Activated CD8-positive, alpha-beta memory T cell treated with anti-CD3 and anti-CD28 coated beads for 48 hours (primary cell): ENCODE measurements at regions not wholly inside any gene's neighbourhood (a gene's known extent, or its start where the extent isn't known, plus 50 kb on each side); places are given as distances from the start of the nearest gene placed in this dataset.
"Not testable (repeated sequence)": the region's sequence is repeated elsewhere in the genome, so short reads cannot be mapped to it uniquely, and the experiment has no call there.

Experiments
- DNase-seq, 3 experiments: peaks; one replicate each; pipeline ENCODE4 v3.0.0-alpha.2; 2020; ENCODE audit warnings: low read depth in 2 of 3, low spot score in 2 of 3

DNA sequence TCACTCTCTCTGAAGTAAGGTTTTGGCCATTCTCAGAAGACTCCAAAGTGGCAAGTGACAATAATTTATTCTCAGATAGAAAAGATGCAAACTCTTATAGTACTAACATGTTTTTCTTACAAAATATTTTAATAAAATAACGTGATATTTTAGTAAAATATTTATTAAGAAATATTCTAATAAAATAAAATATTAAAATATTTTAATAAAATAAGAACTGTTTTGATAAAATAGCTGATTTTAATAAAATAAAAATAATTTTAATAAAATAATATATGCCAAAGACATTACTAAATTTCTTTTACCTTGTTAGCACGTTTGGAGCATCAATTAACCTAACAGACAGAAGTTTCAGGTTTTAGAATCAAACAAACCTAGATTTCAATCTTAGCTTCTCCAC, 424.0 kb upstream of the NECTIN3 start:
- DNase-seq: no peak

DNA sequence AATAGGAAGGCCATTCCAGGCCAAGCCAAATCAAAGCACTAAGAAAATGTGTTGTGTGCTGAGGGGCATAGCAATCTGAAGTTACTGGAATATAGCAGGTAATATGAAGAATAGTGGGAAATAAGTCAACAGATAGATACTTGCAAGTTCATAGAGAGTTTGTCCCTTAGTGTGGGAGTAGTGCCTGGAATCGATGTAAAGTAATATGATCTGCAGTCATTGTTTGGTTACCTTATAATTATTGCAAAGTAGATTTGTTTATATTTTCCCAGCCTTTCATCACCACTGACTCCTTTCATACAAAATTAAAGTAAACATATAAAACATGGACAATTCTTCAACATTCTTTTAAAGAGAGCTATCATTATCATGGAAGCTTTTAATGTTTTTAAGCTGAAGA, 420.9 kb upstream of the NECTIN3 start:
- DNase-seq: no peak

DNA sequence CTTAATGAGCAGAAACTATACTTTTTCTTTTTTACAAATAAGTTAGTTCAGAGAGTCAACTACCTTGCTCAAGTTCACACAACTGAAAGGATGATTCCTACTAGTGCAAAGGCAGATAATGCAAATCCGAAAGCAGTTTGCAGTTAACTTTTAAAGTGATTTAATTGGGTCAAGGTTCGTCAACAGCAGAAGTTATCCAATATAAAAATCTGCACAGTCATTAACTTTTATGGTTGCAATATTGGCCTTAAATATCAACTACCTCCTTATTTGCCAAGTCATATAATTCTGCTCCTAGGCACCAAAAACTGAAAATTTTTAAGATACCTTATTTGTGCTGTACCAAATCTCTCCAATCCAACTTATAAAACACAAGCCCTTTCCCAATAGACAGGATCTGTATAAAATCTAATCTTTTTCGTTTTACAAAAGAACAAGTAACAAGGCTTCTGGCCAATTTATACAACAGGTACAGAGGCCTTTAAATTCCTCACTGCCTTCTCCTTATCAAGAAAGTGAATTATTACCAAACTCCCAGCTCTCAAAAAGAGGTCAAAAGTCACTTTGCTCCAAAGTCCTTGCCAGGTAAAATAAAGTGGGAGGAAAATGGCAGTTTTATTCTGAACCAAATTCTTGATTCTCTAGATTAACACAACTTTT, 416.6 kb upstream of the NECTIN3 start:
- DNase-seq: no peak

DNA sequence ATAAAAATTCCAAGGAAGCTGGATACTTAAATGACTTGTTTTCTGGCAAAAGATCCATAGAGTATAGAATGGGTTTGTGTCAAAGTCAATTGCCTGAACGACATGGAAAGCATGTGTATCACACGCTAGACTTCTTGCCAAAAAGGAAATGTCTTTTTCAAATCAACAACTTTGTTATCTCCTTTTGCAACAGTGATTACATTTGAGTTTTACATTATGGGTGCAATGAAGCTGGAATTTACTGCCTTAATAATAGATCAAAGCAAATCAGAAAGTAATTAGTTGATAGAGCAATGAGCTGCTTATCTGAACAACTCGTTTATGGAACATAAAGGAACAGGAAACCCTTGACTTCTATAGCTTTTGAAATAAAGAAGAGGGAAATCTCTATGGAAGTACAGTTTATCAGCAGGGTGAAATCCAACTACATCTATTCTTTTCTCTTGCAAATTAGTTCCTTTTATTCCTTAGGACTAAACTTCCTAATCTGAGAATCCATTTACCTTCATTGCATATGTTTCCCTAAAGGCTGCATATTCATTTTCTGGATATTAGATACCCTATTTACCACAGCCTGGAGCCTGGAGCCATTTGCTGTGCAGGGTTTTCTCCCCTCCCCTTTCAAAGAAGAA, 415.1 kb upstream of the NECTIN3 start:
- no peak for DNase-seq

DNA sequence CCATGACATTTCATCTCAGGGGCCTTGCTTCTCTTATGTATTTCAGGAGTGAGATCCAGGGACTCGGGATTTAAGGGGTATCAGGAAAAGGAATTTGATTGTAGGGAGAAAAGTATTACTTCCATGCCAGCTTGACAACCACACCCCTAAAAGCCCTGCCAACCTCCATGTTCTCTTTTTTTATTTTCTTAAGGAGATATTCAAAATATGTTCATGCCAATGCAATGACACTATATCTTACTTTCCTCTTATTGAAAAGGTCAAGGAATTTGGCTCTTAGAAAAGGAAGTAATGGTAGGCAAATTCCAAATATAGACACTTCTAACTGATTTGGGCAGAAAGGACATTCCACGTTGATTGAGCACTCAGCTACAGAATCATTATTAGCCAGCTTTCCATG, 407.5 kb upstream of the NECTIN3 start:
- no peak for DNase-seq

DNA sequence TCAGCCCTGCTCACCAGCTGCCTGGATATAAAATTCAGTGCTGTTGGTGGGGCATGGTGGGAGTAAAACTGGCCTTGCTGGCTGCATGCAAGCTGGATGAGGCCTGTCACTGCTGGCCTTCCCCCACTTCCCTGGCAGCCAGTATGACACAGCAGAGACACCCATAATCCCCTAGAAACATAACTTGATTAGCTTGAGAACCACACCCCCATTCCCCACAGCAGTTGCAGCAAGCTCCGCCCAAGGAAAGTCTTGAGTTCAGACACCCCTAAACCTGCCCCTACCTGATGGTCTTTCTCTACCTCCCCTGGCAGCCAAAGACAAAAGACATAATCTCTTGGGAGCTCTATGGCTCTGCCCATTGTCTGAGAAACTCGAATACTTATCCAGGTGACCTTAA, 405.1 kb upstream of the NECTIN3 start:
- no peak for DNase-seq

DNA sequence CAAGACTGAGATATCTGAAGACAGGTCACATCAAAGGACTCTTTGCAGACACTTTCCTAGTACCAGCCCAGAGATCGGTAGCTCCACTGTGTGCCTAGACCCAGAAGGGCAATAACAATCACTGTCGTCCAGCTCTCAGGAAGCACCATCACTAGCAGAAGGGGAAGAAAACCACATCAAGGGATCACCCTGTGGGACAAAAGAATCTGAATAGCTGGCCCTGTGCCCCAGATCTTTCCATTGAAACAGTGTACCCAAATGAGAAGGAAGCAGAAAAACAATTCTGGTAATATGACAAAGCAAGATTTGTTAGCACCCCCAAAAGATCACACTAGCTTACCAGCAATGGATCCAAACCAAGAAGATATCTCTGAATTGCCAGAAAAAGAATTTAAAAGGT, 404.4 kb upstream of the NECTIN3 start:
- no peak for DNase-seq

DNA sequence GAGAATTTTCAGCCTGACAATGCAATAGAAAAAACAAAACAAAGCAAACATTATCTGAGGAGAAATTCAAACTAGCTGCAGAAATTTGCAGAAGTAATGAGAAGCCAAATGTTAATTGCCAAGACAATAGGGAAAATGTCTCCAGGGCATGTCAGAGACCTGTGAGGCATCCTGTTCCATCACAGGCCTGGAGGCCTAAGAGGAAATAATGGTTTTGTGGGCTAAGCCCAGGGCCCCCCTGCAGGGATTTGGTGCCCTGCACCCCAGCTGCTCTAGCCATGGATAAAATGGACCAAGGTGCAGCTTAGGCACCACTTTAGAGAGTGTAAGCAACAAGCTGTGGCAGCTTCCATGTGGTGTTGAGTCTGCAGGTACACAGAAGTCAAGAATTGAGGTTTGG, 401.2 kb upstream of the NECTIN3 start:
- DNase-seq: no peak

DNA sequence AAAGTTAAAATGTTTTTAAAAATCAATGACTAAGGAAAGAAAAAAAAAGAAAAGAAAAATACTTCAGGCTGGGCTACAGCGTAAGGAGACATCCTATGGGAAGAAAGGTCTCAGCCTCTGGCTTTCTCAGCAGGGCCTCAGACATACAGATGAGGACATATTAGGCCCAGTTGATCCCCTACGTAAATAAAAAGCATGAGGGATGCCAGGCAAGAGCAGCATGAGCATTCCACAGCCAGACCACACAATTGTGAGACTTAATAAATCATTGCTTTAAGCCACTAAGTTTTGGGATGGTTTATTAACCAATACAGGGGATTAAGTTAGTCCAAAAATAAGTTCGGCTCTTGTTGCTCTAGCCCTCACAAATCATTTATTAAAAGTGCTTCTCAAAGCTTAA, 394.1 kb upstream of the NECTIN3 start:
- DNase-seq: no peak

DNA sequence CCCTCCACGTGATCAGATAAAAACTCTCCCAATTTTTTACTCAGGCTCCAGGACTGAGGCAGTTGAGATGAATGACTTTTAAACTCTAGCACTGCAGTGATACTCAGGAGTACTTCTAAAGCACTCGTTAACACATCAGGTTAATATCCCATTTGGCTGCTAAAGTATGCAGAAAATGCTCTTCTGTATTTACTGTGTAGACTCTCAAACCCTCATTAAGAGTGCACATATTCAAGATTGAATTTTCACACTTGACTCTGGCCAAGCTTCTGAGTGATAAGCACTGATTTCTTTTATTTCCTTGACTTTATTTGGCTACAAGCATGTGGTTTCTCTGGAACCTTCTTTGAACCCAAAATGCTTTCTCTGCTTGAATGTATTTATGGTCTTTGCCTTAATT, 392.3 kb upstream of the NECTIN3 start:
- DNase-seq: no peak

DNA sequence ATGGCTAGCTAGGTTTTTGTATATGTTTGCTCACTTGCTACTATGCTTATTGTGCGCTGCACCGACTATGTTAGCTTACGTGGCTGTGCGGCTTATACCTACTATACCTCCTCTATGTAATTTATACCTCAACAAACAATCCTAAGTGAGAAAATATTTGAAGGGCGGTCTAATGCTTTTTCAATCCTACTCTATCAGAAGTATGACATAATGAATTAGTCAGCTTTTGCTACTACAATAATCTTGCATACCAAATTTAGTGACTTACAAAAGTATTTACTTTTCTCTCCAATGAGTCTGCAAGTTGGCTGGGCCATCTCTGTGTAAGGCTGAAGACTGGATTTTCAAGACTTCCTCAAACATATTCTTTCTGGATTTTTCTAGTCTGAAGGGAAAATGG, 391.2 kb upstream of the NECTIN3 start:
- no peak for DNase-seq

DNA sequence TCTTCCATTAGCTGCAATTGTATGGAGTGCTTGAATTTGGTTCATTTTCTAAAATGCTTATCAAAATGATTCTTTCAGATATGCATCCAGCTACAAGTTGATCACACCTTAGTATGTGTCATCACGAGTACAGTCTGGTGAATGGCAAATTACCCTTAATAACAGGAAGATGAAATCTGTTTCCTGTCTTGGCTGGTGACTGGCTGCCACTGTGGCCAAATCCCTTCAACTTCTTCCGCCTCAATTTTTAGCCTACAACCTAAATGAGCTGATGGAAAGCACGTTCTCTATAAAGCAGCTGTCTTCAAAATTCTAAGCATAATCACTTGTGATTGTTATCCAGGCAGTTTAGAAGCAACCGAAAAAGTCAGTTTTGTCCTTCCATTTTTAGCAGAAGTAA, 387.1 kb upstream of the NECTIN3 start:
- DNase-seq: no peak

DNA sequence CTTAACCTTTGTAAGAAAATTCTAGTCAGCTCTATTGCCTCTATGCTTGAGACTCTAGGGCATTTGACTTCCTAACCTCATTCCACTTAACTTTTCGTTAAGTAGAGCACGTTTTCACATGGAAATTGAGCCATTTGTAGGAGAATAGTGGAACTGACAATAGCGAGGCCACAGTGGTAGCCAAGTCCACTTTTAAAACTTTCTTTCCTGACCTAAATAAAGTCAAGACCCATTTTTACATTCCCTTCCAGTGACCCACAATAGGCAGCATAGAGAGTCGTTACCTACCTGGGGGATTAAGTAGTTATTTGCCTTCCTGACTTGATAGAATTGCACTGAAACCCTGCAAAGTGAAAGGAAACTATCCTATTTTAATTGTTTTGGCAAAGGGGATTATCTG, 386.0 kb upstream of the NECTIN3 start:
- no peak for DNase-seq

DNA sequence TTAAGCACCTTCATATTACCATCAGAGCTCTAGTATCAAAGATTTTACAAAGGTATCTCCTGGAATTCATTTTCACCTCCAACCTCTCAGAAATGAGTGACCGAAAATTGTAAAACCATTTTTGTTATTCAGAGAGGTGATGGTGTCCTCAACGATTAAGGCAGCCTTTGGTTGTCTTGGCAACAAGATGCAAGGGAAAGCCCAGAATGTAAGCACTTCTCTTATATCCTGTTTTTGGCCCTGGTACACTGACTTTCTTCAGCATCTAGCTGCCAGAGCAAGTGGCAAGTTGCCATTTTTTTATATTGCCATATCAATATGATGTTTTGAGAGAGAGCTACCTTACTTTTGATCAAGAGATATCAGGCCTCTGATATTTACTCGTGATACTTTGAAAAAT, 384.9 kb upstream of the NECTIN3 start:
- no peak for DNase-seq

DNA sequence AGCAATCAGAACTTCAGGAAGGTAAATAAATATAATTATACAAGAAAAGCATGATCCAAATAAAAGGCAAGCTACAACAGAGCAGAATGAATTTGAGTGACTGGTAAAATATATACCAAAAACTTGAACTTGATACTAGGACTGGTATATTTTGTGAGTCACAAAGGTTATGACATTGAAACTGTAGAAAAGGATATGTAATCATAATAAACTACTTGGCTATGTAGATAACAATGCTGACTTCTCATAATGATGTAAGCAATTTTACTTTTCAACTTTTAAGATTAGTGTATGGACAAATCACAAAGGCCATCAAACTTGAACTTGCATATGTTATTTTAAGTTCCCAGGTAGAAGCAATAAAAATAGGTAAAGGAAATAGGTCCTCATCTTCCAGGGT, 384.5 kb upstream of the NECTIN3 start:
- no peak for DNase-seq

DNA sequence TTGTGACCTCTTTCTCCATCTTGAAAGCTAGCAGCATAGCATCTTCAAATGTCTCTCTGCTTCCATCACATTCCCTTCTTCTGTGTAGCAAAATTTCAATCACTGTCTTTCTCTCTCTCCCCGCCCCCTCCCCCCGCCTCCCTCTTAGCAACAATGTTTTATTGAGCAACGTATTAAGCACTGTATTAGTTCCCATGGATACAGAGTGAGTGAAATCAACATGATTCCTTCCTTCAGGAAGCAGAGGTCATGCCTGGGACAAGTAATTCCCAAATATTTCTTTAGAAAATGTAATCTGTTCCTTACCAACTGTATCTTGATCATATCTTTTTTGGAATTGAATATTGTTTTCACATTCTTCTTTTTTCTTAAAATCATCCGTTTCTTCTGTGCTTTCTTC, 373.7 kb upstream of the NECTIN3 start:
- DNase-seq: no peak

DNA sequence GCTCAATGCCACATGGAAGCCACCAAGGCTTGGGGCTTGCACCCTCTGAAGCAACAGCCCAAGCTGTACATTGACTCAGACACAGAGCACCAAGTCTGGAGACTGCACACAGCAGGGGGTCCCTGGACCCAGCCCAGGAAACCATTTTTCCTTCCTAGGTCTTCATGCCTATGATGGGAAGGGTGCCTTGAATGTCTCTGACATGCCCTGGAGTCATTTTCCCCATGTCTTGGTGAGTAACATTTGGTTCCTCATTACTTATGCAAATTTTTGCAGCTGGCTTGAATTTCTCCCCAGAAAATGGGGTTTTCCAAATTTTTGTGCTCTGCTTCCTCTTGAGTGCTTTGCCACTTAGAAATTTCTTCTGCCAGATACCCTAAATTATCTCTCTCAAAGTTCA, 367.3 kb upstream of the NECTIN3 start:
- not testable (repeated sequence) for DNase-seq

DNA sequence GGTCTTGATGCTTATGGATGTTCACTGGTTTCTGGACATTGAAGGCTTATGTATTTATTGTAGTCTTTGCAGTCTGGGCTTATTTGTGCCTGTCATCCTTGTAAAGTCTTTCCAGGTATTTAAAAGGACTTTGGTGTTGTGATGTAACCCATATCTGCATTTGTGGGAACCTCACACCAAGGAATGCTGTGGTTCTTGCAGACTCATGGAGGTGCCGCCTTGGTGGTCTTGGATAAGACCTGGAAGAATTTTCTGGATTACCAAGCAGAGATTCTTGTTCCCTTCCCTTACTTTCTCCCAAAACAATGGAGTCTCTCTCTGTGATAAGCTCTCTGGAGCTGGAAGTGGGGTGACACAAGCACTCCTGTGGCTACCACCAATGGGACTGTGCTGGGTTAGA, 363.5 kb upstream of the NECTIN3 start:
- no peak for DNase-seq

DNA sequence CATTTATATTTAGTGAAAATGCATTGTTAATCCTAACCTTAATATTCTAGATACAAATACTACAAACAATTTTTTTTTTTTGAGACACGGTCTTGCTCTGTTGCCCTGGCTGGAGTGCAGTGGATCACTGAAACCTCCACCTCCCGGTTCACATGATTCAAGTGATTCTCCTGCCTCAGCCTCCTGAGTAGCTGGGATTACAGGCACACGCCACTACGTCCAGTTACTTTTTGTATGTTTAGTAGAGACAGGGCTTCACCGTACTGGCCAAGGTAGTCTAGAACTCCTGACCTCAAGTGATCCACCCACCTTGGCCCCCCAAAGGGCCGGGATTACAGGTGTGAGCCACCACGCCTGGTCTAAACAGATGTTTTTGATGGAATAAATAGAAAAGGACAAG, 361.5 kb upstream of the NECTIN3 start:
- no peak for DNase-seq

DNA sequence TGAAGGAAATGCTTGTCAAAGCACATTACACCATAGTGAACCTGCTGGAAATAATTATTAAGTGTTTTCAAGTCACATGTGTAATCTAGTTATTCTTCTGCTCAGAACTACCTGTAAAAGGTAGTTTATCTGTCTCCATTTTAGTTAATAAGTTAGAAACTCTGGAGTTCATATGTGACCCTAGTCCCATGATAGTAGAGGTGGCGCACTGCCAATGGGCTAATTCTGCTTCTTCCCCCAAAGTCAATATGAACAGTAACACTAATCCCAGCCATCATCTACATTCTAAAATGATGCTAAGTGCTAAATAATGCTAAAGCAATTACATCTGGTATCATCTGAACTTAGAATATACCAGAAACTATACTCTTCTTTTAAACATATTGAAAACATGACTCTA, 361.0 kb upstream of the NECTIN3 start:
- no peak for DNase-seq

DNA sequence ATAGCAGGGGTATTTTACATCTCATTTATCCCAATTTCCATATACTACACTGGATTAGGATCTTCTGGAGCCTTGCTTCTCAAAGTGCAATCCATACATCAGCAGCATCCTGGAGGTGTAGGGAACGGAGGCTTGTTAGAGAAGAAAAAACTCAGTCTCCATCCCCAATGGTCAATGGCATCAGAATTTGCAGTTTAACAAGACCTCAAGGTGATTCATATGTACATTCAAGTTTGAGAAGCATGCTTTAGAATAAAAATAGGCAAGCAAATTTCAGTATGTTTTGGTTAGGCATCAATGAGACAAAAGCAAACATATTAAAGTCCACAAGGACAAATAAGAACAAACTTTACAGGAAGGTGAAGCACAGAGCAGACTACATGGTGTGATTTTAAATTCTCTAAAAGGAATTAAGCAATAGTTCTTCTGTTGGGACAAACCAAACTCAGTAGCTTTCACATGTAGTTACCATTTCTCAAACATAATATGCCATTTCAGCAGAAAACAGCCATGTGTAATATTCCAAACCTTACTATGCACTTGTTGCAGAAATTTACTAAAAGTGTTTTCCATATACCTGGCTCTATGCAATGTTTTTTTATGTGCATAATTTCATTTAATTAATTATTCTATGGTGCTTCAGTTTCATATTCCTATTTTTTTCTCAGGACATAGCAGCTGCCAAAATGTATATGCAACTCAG, 360.3 kb upstream of the NECTIN3 start:
- DNase-seq: no peak

DNA sequence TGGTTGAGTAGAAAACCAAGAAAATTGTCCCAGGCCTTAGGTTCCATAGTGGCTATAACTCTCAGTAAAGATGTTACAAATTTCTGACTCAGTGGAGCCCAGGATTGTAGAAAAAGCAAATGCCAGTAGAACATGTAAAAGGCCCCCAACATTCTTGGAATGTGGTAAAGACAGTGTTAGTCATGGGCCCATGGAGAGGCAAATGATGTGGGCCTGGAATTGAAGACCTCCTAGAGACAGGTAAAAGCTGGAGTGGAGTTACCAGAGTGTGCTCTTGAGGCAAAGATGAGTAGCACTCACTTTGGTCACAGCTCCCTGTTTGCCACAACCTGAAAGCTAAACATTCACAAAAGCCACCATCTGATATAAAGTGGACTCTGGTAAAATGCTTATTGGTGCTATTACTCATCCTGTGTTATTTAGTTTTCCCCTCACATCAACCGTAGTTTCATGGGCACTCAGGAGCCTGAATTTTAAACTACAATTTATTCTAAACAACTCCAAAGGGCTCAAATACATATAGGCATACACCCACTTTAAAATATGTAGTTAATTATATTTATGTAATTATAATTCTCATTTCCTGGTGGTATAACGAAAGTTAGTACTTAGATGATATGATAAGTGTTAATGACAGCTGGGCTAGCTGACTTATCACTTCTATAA, 359.6 kb upstream of the NECTIN3 start:
- no peak for DNase-seq
